ENCODE measurements at regions not wholly inside any gene's neighbourhood (a gene's known extent, or its start where the extent isn't known, plus 50 kb on each side); places are given as distances from the start of the nearest gene placed in this dataset.
A peak's percentile ranks its signal among the peaks of the same experiment; 100 is the strongest.

DNA sequence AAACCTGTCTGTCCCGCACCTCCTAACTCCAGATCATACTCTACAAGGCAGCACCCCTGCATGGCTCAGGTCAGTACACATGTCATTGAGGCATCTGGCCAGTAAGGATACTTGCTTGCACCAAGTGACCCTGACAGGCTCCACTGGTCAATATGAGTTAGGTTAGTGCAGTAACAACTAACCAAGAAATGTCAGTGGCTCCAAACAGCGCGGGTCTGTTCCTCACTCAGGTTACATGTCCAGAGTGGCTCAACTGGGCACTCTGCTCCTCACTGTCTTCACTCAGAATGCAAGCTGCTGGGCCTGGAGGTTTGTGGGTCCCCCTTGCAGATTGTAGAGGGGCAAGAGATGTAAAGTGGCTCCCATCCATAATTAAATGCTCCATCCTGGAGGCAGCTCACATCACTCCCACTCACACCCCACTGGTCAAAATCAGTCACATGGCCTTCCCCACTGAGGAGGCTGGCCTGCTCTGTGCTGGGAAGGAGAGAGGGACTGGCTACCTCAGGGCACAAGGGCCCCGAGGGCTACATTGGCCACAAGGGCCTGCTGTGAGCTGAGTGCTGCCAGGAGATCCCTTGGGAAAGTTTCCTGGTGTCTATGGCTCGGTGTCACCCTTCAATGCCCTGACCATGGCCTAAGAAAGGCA, 109.1 kb upstream of the GDF10 start:
- no peak for DNase-seq (ENCODE audit: low spot score)

DNA sequence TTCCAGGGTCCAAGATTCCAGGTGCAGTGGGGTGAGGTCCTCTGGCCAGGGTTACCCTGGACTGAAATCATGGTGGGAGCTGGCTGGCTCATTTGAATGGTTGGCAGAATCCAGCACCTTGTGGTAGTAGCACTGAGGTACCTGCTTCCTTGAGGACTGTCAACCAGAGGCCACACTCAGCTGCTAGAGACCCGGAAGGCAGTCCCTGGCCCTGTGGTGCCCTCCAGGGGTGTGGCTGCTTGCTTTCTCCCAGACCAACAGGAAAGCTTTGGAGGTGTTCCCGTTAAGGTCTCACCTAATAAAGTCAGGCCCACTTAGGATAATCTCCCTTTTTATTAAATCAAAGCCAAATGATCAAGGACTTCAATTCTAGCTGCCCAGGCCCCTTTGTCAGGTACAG, 107.7 kb upstream of the GDF10 start:
- no peak for DNase-seq (ENCODE audit: low spot score)

DNA sequence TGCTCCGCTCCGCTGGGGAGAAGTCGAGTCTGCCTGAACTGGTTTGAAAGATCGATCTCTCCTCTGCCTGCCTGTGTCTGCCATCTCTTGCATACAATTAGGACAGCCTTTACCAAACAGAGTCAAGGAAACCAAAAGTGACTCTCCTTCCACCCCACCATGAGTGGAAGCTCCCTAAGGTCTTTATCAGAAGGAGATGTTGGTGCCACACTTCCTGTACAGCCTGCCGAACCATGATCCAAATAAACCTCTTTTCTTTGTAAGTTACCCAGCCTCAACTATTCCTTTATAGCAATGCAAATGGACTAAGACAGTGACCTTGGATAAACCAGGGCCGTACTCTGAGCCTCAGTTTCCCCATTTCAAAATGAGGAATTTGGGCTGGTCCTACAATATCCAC, 106.3 kb upstream of the GDF10 start:
- DNase-seq (ENCODE audit: low spot score) = no peak

DNA sequence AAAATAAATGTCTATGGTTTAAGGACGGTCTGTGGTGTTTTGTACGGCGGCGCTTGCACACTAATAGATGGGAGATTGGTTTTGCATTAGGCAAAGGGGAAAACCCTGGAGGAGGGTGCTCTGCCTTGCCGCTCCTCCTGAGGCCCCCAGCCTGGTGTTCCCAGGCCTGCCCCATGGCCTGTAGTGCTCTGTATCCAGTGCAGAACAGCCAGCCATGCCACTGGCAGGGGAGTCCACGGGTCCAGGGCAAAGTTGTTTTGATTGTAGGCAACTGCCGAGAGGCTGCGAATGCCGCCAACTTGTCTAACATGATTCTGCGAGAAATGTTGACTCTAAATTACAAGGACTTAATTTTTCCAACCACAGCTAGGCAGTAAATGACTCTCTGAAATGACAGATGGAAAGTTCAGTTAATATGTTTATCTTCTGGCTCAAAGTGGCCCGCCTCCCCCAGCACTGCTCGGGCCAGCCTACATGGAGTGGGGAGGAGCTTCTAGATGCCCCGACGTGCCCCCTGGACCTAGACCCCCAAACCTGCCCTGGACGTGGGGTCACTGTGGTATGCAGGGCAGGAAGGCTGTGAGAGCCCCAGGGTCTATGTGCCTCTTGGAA, 104.6 kb upstream of the GDF10 start:
- no peak for DNase-seq (ENCODE audit: low spot score)

DNA sequence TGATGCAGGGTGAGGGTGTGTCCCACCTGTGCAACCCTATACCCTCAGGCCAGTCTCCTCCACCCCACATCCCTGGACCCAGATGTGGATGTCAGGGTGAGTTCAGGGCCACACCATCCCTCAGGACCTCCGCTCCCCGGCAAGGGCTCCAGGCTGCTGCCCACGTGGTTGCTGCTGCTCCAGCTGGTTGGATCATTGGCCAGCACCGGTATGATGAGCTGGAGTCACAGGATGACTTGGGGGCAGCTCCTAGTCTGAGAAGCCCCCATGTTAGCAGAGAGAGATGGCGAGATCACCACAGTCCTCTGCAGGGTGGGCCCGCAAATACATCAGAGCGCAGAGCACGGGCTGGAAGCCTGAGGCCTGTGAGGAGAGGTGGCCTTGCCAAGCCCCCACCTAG, 103.3 kb upstream of the GDF10 start:
- no peak for DNase-seq (ENCODE audit: low spot score)

DNA sequence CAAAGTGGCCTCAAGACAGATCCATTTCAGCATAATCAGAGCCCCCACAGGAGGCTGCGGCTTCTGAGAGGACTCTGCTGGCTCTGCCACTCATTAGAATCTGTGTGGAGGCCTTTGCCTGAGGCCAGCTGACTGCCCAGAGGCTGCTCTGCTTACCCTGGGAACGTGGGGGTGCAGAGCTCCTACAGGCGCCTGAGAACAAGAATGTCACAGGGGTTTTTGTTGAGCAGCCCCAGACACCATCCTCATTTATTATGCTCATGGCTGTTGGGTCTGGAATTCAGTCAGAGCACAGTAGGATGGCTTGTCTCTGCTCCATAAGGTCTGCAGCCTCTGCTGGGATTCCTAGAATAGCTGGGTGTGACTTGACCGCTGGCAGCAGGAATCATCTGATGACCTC, 101.8 kb upstream of the GDF10 start:
- DNase-seq (ENCODE audit: low spot score) = no peak

DNA sequence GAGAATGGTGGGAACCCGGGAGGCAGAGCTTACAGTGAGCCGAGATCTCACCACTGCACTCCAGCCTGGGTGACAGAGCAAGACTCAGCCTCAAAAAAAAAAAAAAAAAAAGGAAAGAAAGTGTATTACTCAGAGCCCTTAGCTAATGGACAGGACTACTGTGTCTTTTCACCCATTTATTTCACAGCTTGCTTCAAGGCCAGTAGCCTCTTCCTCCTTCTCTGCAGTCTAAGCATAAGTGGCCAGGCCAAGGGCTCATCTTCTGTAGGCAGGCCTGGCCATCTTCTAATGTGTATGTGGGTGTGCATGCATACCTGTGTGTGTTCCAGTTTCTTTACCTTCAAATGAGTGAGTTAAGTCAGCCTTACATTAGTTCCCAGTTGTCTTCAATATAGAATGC, 94.8 kb upstream of the GDF10 start:
- DNase-seq (ENCODE audit: low spot score) = no peak

DNA sequence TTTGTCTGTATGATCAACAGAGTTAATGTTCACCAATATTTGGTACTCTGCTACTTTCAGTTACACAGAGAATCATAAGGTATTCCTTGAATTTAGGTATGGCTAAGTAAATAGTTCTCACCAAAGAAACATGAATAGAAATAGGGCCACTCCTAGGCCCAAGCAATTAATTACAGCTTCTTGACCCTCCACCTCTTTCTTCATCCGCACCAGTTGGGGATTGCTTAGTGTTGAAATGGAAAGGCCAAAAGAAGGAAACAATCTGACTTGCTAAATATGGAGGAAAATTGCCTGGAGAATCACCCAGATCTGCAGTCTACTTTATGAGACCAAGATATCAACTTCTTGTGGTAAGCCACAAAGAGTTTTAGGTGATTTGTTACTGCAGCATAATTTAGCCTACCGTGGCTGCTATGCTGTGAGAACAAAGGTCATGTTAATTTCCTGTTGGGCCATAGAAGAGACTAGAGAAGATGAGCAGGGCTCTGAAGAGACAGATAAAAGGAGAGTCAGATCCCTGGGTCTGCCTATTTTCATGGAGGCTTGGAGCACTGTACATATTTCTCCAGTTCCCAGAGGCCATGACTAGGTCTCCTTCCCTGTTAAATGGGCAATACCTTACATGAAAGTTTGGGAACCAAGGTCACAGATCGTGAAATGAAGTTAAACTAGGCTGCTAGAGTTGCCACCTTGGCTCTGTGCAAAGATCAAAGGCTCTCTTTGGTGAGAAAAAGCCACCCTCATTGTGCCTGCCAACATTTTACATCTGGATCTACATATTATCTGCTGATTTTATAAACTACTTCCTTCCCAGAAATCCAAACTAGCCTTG, 93.3 kb upstream of the GDF10 start:
- DNase-seq (ENCODE audit: low spot score) = no peak

DNA sequence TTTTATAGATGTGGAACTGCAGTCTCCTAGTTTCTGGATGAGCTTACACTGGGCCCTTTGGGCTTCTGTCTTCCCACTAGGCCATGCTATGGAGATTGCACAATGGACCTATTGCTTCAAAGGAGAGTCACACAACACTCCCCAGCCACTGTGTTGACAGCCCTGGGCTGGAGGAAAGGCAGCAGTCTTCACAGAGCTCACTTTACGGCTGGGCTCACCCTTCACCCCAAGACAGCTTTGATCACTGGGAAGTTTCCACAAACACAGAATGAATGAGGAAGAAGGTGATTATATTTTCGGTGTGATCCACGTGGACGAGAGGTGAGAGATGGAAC, 92.7 kb upstream of the GDF10 start:
- DNase-seq (ENCODE audit: low spot score) = no peak

DNA sequence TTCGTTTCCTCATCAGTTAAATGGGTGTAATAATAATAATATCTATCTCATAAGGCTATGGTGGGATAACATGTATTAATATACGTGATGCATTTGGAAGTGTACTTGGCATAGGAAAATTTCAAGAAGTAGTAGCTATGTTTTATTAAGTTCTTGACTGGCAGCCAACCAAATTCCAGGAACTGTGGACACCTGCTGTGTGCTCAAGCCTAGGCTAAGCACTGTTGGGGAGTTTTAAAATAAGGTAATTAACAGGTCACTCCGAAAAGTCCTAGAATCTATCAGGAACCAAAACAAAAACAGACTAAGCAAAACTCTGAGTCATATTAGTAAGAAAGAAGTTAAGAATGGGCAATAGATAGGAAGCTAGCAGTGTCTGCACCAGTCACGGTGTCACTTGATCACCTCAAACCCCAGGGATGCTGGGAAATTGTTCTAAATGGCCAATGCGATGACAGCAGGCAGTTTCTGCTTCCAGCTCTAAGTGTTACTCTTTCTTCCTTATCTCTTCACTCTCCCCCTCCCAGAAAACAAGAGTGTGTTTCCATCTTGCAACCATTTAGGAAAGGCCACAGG, 92.0 kb upstream of the GDF10 start:
- DNase-seq (ENCODE audit: low spot score) = no peak

DNA sequence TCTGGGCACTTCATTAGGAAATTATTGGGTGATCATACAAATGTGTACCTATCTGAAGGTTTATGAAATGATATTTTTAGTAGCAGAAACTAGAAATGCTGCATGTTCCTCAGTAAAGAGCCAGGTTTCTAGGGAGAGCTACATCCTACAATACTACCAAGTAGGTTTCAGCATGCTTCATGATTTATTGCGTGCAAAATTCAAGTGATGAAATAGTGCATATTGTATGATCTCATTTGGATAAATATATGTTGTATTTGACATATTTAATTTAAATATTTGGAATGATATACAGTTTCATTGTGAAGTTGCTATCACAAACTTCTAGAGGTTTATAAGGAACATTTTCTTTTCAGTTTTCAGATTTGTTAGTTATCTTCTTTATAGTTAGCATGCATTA, 90.5 kb upstream of the GDF10 start:
- DNase-seq (ENCODE audit: low spot score) = no peak

DNA sequence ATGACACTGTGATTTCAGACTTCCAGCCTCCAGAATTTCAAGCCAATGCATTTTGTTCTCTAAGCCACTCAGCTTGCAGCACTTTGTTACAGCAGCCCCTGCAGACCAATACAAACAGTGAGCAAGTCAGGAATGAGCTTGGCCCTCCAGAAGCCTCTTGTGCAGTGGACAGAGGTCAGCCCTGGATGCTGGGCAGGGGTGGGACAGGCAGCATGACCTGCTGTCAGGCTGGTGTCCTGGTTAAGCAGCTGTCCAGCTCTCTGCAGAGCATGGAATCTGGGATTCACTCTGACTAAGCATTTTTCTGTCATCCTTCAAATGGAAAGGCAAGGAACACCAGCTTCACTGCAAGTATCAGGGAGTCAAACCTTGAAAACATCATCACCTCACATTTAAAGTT, 85.5 kb upstream of the GDF10 start:
- no peak for DNase-seq (ENCODE audit: low spot score)

DNA sequence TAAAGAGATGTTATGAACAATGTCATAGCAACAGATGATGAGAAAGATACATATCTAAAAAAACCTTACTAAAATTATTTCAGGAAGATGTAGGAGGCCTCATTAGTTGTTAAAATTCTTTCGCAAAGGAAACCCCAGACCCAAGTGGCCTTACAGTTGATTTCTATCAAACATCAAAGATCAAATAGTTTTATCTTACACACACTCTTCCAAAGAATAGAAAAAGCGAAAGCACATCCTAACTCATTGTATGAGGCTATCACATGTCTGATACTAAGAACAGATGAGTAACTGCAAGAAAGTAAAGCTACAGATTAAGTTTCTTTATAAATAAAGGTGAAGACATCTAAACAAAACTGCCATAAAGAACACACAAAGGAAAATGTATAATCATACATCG, 82.9 kb upstream of the GDF10 start:
- no peak for DNase-seq (ENCODE audit: low spot score)

DNA sequence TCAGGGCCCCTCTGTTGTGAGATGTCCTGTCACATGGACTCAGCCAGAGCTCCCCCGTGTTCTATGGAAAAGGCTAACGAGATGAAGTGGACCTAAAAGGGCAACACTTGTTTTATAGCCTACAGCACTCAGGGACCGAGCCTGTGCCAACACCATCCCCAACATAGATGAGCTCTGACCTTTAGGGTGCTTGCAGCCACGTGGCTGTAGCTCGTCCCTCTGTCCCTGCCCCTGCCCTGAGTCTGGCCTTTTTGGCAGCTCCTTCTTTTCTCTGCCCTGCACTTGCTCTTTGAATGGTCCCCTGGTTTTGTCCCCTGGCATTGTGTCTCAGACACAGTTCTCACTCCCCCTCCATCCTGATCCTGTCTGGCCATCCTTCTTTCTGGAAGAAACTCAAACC, 81.2 kb upstream of the GDF10 start:
- no peak for DNase-seq (ENCODE audit: low spot score)

DNA sequence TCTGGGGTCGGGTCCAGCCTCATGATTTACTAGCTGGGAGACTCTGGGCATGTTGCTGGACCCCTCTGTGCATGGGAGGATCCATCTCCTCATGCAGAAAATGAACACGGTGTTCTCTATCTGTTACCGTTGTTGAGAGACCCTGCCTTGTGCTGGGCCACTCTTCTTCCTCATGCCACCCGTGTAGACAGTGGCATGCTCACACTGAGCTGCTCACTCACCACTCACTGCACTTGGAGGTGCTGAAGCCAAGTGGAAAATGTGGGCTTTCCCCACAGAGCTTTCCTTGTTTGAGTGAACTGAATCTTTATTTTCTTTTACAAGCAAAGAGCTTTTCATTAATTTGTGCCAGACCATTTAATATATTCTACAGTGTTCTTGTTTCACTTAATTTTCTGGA, 77.5 kb upstream of the GDF10 start:
- DNase-seq (ENCODE audit: low spot score) = peak; percentile 32

DNA sequence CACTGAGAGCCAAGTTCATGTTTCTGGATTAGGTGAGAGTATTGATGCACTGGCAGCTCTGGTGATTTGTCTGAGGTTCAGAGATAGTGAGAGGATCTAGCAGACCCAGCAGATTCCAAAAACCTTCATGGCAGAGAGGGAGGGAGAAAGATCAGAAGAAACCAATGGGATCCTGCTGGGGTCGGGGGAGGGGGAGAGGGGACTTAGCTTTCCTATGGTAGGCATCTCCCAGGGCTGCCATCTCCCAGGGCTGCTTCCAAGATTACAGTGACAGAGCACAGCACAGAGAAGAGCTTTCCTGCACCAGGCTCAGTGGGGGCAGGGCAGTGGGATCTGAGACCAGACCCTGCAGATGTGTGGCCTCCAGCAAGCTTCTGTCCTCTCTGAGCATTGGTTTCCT, 76.8 kb upstream of the GDF10 start:
- DNase-seq (ENCODE audit: low spot score) = no peak

DNA sequence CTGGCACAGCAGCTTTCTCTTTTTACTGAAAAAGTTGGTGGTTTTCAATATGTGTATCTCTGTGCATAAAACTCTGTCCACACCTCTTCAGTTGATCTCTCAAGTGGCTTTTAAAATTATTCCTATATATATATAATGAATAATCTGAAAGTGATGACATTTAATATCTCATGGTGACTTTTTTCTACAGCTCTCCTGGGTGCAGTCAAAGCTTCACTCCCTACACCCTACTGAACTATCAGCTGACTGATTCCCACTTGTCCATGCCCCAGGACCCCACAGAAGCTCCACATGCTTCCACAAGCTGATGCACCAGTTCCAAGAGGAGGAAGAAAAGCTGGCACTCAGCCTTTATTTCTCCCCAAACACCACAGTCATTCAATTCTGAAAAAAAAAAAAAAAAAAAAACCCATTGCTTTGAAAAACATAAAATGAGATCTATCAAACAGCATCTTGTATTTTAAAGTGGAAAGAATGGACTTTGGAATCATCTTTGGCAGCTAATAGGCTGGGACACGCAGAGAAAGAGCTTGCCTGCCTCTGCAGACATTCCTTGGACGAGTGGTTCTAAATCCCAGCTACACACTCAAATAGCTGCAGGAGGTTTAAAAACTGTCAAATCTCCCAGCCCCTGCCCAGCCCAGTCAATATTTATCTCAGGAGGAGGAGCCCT, 75.3 kb upstream of the GDF10 start:
- DNase-seq (ENCODE audit: low spot score) = peak; percentile 16

DNA sequence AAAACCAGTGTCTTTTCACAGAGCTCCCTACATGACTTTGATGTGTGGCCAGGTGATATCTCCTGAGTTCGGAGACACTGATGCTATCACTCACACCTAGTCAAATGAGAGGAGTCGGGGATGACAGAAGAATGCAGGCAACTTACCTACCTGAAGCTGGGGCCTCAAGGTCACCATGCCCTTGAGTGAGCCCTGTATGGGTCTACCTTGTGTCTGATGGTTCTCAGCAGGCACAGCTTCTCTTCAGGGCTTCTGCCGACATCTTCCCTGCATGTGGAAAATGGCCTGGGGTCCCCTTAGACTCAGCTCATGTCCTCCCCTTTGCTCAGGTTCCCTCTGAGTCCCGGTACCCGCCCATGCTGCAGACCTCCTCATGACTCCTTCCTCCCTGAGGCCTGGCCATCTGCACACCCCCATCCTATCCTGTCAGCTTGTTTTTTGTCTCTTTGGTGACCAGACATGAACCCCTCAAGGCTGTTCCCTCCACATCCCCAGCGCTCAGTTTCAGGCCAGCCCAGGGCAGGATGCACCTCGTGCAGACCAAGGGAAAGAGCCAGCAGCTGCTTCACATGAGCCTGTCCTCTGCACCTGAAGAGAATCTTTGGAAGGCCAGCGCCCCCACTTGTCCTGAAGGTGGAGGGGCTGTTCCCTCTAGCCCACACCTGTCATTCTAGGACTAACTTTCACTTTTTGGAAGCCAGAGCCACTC, 74.6 kb upstream of the GDF10 start:
- no peak for DNase-seq (ENCODE audit: low spot score)

DNA sequence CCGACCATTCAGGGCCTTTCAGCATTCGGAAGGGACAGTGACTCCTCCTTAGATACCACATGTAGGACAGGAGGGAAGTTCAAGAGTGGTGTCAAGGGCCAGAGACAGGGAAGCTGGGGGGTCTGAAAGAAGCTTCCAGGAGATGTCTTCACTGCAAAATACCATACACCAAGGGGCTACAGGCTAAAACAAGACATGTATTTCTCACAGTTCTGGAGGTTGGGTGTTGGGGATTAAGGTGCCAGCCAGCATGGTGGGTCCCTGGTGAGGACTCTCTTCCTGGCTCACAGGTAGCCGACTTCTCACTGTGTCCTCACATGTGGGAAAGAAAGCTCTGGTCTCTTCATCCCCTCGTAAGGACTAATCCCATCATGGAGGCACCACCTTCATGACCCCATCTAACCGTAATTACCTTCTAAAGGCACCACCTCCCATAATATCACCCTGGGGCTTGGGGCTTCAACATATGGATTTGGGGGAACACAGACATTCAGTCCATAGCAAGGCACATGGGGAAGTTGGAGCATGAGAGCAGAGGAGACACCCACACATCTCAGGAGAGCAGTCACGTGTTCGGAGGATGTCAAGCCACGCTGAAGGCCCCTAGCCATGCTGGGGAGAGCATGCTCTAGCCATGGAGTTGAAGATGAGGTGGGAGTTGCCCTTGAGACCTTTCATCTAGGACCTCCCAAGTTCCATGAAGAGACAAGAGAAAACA, 73.9 kb upstream of the GDF10 start:
- no peak for DNase-seq (ENCODE audit: low spot score)

DNA sequence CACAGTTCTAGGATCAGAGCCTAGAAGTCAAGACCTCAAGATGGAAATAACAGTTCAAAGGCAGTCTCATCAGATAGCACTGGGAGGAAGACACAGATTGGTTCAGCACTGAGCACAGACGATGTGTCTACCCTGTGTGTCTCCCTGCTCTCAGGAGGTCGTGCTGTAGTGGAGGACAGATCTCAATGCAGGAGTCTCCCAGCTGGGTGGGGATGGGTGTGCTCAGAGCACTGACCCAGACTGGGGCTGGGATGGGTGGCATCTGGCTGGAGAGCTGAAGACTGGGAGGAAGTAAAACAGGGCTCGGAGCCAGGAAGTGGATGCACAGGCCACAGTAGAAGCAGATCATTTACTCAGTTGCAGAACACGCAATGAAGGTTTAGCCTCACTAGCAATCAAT, 69.5 kb upstream of the GDF10 start:
- DNase-seq (ENCODE audit: low spot score) = no peak

DNA sequence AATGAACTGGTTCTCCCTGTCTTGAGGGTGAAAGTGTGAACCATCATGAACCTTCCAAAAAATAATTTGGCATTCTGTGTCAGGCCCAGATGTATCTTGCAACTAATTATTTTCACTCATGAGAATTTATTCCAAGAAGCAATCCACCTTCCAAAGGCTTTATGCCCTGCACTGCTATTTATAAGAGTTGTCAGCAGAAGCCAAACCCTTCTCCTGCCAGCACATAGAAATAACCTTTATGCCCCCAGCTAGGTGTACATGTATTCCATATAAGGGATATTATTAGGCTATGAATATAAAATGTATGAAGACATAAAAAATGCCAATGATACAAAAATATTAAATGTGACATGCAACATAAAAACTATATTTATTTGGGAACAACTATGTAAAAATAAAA, 69.0 kb upstream of the GDF10 start:
- no peak for DNase-seq (ENCODE audit: low spot score)

All from Ammon's horn (tissue), 1 donor.